Stimulated activated CD8-positive, alpha-beta memory T cell treated with anti-CD3 and anti-CD28 coated beads, Interleukin-15, amount 100 ng/mL, for 48 hours (primary cell): ENCODE measurements at regions not wholly inside any gene's neighbourhood (a gene's known extent, or its start where the extent isn't known, plus 50 kb on each side); places are given as distances from the start of the nearest gene placed in this dataset.

Experiments used
- DNase-seq, 2 donors: peaks; one replicate each; pipeline ENCODE4 v3.0.0-alpha.2; 2020; ENCODE audit warnings: low read depth in 2 of 2

DNA sequence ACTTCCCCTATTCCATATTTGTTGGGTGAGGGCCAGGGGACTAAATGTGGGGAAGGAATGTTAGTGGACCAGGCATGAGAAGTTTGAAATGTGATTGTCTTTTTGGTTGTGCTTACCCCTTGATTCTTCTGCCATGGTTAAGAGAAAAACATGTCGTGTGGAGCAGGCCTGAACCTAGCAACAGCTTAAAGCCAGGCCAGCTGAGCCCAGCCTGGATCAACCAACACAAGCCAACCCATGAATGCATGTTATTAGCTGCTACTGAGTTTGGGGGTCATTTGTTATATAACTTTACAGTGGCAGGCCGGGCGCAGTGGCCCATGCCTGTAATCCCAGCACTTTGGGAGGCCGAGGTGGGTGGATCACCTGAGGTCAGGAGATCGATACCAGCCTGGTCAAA lies 52.4 kb upstream of the TRIO start:
- DNase-seq, result no peak

DNA sequence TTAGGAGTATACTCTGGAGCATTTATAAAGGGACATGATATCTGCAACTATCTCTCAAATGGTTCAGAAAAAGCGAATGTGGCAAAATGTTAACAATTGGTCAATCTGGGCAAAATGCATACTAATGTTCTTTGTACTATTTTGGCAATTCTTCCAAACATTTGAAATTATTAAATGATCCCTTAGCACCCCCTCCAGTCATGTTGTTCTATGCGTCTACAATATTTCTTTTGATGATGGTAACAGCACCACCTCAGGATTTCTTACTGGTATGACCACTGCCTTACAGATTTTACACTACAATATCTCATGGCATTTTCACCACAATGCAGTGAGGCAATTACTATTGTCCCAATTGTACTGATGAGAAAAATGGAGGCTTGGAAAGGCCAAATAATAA lies 52.9 kb upstream of the TRIO start:
- DNase-seq, result no peak

DNA sequence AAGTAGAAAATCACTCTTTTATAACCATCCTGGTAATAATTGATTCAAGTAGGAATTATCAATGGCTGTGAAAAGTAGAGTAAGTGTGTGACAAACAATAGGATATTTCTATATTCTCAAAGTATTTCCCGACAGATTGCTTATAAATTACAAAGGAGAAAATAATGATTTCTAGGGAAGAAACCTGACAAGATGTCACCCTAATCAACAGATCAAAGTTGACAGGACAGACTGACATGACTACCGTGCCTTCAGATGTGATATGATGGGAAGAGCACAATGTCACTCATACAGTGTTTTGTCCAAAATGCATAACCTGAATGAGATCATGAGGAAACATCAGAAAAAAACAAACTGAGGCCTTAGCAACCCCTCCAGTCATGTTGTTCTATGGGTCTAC lies 53.9 kb upstream of the TRIO start:
- no peak for DNase-seq

DNA sequence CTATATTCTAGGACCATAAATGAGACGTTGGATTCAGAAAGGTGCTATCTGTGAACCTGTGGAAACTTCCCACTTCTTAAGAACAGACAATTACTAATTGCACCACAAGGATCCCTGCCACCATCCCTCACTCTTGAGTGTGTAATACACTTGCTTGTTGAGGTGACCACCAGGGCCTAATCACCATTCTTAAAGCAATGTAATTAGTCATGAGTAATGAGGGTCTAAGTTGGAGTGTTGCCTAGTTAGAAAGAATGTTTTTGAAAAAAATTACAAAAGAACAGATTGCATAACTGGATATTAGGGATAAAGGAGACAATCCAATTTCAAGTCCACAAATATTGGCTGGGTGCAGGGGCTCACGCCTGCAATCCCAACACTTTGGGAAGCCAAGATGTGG lies 56.9 kb upstream of the TRIO start:
- DNase-seq, result no peak

DNA sequence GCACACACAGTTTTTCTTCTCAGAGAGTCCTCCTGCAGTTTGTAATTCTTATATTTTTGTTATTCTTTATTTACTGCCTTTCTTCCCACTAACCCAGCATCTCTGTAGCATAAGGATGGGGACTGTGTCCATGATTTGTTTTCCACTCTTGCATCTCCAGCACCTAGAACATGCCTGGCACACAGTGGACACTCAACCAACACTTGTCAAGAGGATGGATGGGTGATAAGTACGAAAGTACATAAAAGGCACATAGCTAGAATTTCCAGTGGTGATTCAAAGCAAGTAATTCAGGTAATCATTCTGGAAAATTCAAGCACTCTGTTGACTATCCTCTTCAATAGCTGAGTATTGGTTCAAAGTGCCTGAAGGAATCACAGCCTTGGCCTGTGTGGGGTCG lies 60.2 kb upstream of the TRIO start:
- no peak for DNase-seq

DNA sequence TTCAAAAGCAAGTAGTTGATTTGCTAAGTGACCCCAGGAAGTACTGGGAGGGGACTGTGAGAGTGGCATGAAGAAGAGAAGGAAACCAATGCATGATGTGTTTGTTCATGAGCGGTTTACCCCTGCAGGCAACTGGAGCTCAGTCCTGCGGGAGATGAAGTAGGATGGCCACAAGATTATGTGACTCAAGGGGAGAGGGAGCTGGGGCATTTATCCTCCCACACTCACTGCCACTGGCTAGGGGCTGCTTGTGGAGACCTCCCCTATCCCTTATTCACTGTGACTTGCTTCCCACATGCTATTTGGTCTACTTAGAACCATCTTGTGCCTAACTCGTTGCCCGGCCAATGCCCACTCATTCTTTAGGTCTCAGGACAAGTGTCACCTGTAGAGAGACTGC lies 60.6 kb upstream of the TRIO start:
- no peak for DNase-seq

DNA sequence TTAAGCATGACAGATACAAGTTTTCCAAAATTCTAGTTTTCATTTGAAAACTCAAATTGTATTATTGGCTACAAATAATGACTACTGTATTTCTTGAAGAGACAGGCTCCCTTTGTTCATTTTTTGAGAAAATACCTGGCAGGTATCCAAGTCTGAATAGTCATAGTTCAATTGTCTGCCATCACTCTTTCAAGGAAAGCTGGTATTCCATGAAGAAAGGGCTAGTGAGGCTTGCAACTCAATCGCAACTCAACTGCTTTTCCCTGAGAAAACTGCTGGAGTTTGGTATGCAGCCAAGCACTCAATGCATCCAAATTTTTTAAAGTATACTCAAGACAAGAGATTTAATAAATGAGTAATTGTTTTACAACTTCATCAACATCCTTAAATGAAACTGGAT lies 61.4 kb upstream of the TRIO start:
- no peak for DNase-seq

DNA sequence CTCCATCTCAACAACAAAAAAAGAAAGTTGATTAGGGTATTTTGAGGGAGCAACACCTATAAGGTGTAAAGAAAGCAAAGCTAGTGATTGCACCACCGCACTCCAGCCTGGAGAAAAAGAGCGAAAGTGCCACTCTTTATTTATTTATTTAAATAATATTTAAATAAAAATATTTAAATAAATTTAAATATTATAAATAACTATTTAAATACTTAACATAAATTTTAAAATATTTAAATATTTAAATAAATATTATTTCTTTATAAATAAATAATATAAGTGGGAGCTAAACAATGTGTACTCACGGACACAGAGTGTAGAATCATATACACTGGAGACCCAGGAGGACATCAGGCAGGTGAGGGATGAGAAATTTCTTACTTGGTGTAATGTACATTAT lies 64.4 kb upstream of the TRIO start:
- DNase-seq, result no peak

DNA sequence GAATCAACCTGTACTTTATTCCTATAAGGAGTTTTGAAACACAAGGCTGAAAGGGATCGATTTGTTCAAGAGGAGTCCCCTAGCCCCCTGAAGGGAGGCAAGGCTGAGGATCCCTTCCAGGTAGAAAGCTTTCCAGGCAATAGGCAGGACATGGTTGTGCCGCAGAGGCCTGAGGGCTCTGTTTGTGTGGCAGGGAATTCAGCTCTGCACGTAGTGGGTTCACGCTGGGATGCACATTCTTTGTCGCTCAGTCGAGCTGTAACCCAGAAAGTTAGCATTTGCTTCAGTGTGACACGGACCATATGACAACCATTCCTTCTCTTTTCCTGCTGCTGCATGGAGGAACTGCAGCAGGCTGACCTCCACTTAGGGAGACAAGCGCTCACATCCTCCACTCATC lies 65.6 kb upstream of the TRIO start:
- no peak for DNase-seq

DNA sequence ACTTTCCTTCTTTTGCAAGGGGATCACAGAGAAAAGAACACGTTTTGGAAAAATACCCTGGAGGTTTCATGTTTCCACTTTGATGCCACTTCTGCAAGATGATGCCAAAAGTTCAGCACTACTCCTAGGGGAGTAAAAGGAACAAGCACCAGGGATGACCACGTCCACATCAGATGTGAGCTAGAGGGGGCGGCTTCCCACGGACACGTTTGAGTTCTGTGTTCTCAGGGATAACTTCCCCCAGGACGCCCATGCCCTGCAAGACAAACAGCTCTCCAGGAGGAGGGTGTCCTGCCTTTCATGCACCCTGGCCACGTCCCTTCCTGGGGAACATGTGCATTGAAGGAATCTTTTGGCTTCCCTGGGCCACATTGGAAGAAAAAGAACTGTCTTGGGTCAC lies 66.6 kb upstream of the TRIO start:
- no peak for DNase-seq

DNA sequence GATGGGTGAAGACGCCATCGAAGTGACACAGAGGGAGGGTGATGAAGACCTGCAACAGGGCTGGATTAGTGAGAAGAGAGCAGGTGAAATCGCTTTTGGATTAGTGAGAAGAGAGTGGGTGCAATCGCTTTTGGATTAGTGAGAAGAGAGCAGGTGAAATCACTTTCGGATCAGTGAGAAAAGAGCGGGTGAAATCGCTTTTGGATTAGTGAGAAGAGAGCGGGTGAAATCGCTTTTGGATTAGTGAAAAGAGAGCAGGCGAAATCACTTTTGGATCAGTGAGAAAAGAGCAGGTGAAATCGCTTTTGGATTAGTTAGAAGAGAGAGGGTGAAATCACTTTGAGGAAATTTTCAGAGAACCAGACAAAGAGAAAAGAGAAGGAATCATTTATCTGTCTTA lies 67.2 kb upstream of the TRIO start:
- no peak for DNase-seq

DNA sequence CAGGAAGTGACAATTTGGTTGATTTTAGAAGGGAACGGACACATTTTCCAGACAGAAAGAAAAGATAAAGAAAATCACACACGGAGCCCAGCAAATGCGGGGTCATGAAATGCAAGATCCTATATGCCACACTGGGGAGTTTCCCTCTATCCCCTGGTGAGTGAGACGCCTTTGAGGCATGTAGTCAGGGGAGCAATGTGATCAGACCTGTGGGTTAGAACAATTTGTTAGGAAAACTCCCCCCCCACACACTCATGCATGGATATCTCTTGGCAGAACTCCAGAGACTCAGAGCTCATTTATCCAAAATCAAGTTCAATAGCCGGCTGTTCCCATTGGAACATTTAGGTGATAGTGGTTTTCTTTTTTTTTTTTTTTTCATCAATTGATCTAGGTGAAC lies 71.7 kb upstream of the TRIO start:
- no peak for DNase-seq

DNA sequence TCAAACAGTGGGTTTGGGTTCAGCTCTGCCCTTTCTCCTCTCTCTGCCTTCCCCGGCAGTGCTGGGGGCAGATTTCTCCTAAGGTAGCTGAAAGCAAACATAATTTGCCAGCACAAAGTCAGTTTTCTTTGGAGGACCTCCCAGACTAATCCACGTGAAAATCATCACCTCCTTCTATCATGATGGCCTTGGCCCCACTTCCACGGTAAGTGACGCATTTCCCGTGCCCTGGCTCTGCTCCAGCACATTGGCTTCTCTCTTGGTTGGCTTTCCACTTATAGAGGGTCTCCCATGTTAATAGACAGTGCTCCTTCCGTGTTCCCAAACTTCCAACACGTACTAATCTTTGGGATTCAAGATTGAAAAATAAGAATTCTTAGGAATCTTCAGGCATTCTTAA lies 74.1 kb upstream of the TRIO start:
- DNase-seq, result no peak

DNA sequence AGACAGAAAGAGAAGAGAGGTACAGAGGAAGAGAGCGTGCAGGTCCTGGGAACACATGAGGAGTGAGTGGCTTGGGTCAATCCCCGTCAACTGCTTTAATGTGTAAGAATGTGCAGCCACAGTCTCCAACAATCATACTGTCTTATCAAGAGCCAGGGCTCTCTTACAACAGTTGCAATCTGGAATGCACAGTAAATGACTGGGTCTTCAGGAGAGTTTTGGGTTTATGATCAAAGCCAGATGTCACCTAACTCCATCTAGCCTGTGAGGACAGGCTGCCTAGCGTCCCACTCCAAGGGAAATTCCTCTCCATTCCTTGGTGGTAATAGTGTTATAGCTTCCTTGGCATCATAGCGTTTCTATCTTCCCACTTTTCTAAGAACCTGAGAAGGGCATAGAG lies 75.0 kb upstream of the TRIO start:
- DNase-seq, result no peak

DNA sequence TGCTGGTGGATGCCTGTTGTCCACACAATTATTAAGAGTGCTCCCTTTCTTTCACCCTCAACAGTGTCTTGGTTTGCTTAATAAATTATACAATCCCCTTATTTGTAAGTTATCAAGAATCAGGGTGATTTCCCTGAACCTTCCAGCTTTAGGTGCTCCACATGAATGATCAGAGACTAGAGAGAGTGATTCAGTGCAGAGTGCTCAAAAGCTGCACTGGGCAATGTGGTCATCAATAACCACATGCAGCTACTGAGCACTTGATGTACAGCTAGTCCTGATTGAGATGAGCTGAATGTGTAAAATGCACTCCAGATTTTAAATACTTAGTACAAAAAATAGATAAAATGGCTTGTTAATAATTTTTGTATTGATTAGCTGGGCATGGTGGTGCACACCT lies 76.8 kb upstream of the TRIO start:
- DNase-seq, result no peak

DNA sequence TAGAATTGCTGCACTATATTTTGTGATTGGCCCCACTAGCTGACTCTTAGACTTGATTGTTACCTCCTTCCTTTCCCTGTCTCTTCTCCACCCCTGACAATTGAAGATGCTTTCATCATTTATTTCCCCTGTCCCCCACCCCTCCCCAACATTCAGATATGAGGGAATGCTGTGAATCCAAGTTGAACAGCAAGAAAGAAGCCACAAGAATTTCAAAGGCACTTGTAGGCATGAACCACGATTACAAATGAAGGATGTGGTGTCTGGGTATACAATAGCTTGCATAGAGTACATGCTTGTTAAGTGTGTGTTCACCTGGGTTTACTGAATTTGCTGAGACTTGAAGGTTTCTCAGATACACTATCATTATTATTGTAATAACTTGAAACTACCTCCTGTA lies 78.3 kb upstream of the TRIO start:
- DNase-seq, result no peak

DNA sequence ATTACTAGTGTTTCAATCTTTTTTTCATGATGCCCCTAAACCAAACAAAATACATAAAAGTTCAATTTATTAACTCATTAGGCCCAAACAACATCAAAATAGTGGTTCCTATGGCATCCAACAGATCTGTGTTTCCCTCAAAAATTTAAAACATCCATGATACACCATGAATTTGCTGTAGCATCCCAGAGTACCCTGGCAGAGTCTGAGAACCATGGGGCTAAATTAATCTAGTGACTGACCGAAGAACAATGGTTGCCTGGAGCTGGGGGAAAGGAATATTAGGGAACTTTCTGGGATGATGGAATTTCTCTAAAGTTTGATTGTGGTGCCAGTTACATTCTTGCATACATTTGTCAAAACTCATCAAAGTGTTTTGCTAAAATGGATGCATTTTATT lies 79.5 kb upstream of the TRIO start:
- no peak for DNase-seq

DNA sequence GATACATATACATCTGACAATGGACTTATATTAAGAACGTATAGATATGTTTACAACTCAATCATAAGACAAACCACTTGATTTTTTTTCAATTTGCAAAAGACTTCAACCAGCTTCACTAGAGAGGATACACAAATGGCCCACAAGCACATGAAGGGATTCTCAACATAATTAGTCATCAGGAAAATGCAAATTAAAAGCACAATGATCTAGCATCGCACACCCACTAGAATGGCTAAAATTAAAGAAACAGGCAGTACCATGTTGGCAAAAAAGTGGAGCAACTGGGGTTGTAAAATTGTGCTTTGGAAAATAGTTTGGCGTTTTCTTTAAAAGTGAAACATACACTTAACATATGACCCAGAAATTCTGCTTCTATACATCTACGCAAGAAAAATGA lies 80.0 kb upstream of the TRIO start:
- no peak for DNase-seq

DNA sequence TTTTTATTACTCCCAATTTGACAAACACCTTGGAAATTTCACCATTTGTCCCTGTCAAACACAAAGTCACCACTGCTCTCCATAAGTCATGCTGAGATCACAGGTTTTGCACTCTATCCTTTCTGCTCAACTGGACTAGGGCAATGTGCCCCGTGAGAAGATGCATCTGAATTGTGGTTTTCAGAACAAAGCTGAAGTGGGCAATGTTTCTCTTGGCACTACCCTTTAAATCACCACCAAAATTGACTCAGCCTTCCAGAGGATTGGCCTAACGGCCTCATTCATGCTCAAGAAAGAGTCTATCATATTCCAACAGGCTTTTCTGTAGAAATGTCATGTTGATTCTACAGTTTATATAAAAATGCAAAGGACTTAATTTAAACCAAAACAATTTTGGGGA lies 81.0 kb upstream of the TRIO start:
- no peak for DNase-seq

DNA sequence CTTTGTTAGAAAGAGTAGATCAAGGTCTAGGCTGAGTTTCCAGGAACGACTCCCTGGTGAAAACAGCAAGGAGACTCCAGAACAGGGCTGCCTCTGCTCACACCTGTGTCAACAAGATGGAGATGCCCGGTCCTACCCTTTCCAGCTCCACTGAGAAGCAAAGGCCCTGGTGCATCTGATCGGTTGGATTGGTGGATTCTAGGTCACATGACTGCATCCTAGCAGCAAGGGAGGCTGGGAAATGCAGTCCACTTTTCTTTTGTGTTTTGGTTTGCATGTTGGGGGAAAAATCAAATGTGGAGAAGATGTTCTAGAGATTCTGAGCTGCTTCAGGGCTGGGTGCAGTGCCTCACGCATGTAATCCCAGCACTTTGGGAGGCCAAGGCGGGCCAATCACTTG lies 82.0 kb upstream of the TRIO start:
- DNase-seq, result no peak

DNA sequence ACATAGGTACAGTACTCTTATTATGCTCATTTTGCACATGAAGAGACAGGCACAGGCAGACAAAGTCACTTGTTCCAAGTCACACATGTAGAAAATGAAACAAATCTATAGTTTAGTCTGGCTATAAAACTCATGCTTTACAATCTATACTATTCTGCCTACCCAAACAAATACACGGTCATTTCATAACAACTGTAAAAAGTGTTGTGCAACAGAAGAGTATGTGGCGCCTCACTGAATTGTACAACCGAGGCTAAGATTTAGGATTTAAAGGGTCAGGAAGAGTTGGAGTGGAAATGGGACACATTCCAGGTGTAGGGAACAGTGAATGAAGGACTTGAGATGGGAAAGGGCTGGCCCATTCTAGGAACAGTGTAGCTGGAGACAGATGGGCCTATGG lies 82.9 kb upstream of the TRIO start:
- DNase-seq, result no peak

DNA sequence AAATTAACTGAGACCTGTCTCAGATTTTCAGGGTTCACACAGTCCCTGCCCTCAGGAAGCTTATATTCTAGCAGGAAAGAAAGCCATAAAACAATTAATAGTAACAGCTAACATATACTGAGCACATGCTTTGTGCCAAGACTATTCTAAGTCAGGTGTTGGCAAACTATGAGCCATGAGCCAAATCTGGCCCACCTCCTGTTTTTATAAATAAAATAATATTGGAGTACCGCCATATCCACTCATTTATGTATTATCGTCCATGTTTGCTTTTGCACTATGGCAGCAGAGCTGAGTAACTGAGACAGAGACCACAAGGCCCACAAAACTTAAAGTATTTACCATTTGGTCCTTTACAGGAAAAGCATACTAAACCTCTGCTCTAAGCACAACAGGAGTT lies 83.3 kb upstream of the TRIO start:
- DNase-seq, result no peak

DNA sequence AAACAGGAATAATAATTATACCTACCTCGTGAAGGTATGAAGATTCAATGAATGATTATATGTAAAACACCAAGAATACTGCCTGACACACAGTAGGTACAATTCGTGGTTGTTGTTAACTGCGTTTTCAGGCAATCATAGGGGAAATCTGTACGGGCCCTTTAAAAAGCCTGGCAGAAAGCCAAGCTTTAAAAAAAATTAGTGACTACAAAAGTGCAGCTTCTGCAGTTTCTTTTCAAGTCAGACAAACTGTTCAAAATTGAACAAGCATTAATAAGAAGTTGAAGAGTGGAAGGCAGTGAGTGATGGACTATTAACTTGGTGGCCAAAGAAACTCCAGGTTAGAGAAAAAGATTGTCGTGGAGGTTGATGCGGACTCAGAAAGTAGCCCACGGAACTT lies 85.9 kb upstream of the TRIO start:
- DNase-seq, result no peak

DNA sequence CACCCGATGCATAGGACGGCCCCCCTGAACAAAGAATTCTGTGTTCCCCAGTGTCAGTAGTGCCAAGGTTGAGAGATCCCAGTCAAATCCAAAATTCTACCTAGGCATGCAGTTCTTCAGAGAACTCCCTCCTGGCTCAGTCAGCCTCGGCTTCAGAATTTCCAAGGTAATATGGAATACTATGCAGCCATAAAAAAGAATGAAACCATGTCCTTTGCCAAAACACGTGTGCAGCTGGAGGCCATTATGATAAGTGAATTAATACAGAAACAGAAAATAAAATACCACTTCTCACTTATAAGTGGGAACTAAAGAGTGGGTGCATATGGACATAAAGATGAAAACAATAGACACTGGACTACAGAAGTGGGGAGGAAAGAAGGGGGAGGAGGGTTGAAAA lies 87.1 kb upstream of the TRIO start:
- no peak for DNase-seq
